H9 (cell line): ENCODE measurements at regions not wholly inside any gene's neighbourhood (a gene's known extent, or its start where the extent isn't known, plus 50 kb on each side); places are given as distances from the start of the nearest gene placed in this dataset.

ENCODE experiments used
- DNase-seq: peaks from one replicate; pipeline ENCODE4 v3.0.0-alpha.2; 2017
- H2AFZ ChIP-seq: one replicate; pipeline ENCODE4 v1.6.1; 2013; ENCODE audit warnings: mild to moderate bottlenecking, low read length, control low read depth, moderate library complexity
- H2AK5ac ChIP-seq: 2 replicates; pipeline ENCODE4 v1.6.1; 2013; ENCODE audit warnings: low read length, control low read depth, mixed read lengths; ENCODE audit not compliant: insufficient read length
- H2BK120ac ChIP-seq: one replicate; pipeline ENCODE4 v1.6.1; 2013; ENCODE audit warnings: low read depth, mild to moderate bottlenecking, low read length, control low read depth, inconsistent platforms; ENCODE audit not compliant: poor library complexity, severe bottlenecking
- H2BK12ac ChIP-seq: 2 replicates; pipeline ENCODE4 v1.6.1; 2013; ENCODE audit warnings: low read length, control low read depth, mixed read lengths, low read depth; ENCODE audit not compliant: insufficient read length
- H2BK15ac ChIP-seq: 2 replicates; pipeline ENCODE4 v1.6.1; 2013; ENCODE audit warnings: low read depth, low read length, control low read depth
- H2BK20ac ChIP-seq: one replicate; pipeline ENCODE4 v1.6.1; 2013; ENCODE audit warnings: low read depth, mild to moderate bottlenecking, low read length, control low read depth, inconsistent platforms; ENCODE audit not compliant: poor library complexity, severe bottlenecking
- H2BK5ac ChIP-seq: 2 replicates; pipeline ENCODE4 v1.6.1; 2013; ENCODE audit warnings: low read length, control low read depth, mixed read lengths; ENCODE audit not compliant: insufficient read length
- H3K14ac ChIP-seq: 2 replicates; pipeline ENCODE4 v1.6.1; 2013; ENCODE audit warnings: low read length, control low read depth; ENCODE audit not compliant: insufficient read depth
- H3K18ac ChIP-seq: 2 replicates; pipeline ENCODE4 v1.6.1; 2013; ENCODE audit warnings: low read depth, mild to moderate bottlenecking, mixed read lengths, low read length, control low read depth; ENCODE audit not compliant: insufficient read length
- H3K23ac ChIP-seq: 2 replicates; pipeline ENCODE4 v1.6.1; 2013; ENCODE audit warnings: low read length, control low read depth, mixed read lengths, low read depth; ENCODE audit not compliant: insufficient read length
- H3K23me2 ChIP-seq: 2 replicates; pipeline ENCODE4 v1.6.1; 2013; ENCODE audit warnings: low read depth, mild to moderate bottlenecking, mixed read lengths, low read length, control low read depth; ENCODE audit not compliant: insufficient read length, poor library complexity, severe bottlenecking
- H3K27ac ChIP-seq: 2 replicates; pipeline ENCODE4 v1.5.1; 2013; ENCODE audit warnings: low read length, control low read depth, mixed read lengths, low read depth; ENCODE audit not compliant: insufficient read length
- H3K27me3 ChIP-seq: 2 replicates; pipeline ENCODE4 v1.6.1; 2013; ENCODE audit warnings: low read length, control low read depth, inconsistent platforms; ENCODE audit not compliant: insufficient read depth
- H3K4ac ChIP-seq: 2 replicates; pipeline ENCODE4 v1.6.1; 2013; ENCODE audit warnings: low read depth, mild to moderate bottlenecking, control low read depth, inconsistent platforms, low read length, moderate library complexity
- H3K4me1 ChIP-seq: 2 replicates; pipeline ENCODE4 v1.6.1; 2013; ENCODE audit warnings: low read length, control low read depth, inconsistent platforms; ENCODE audit not compliant: insufficient read depth
- H3K4me2 ChIP-seq: 2 replicates; pipeline ENCODE4 v1.6.1; 2013; ENCODE audit warnings: low read length, control low read depth, mixed read lengths; ENCODE audit not compliant: insufficient read length, insufficient read depth
- H3K56ac ChIP-seq: 2 replicates; pipeline ENCODE4 v1.6.1; 2013; ENCODE audit warnings: low read depth, mild to moderate bottlenecking, mixed read lengths, low read length, control low read depth; ENCODE audit not compliant: insufficient read length
- H3K79me1 ChIP-seq: 2 replicates; pipeline ENCODE4 v1.6.1; 2013; ENCODE audit warnings: low read depth, mild to moderate bottlenecking, moderate library complexity, low read length, control low read depth, inconsistent platforms; ENCODE audit not compliant: insufficient read depth, poor library complexity, severe bottlenecking
- H3K79me2 ChIP-seq: 2 replicates; pipeline ENCODE4 v1.6.1; 2013; ENCODE audit warnings: low read length, control low read depth, inconsistent platforms; ENCODE audit not compliant: insufficient read depth
- H3K9ac ChIP-seq: 2 replicates; pipeline ENCODE4 v1.6.1; 2013; ENCODE audit warnings: low read length, control low read depth, mixed read lengths; ENCODE audit not compliant: insufficient read length; ENCODE audit errors: extremely low read depth
- H3K9me3 ChIP-seq: one replicate; pipeline ENCODE4 v1.6.1; 2013; ENCODE audit warnings: low read depth, low read length, inconsistent platforms; ENCODE audit not compliant: control insufficient read depth
- H3T11ph ChIP-seq: one replicate; pipeline ENCODE4 v1.6.1; 2013; ENCODE audit warnings: mild to moderate bottlenecking, low read length, control low read depth, inconsistent platforms
- H4K20me1 ChIP-seq: one replicate; pipeline ENCODE4 v1.6.1; 2013; ENCODE audit not compliant: control insufficient read depth, insufficient read length, insufficient read depth
- H4K5ac ChIP-seq: 2 replicates; pipeline ENCODE4 v1.6.1; 2013; ENCODE audit warnings: low read depth, mild to moderate bottlenecking, mixed read lengths, low read length, control low read depth; ENCODE audit not compliant: insufficient read length
- H4K8ac ChIP-seq: replicated peaks from 2 replicates; pipeline ENCODE4 v1.6.1; 2013; ENCODE audit warnings: low read length, control low read depth, mixed read lengths, low read depth; ENCODE audit not compliant: insufficient read length
- H4K91ac ChIP-seq: 2 replicates; pipeline ENCODE4 v1.6.1; 2013; ENCODE audit warnings: low read depth, mild to moderate bottlenecking, moderate library complexity, mixed read lengths, low read length, control low read depth; ENCODE audit not compliant: insufficient read length
- H3K27ac Mint-ChIP-seq, 3 experiments: 2 replicates in 2 of 3; 3 replicates in 1 of 3; pipeline ENCODE4 v1.8.0; 2020 to 2021; ENCODE audit warnings: mixed read lengths in 3 of 3, mild to moderate bottlenecking in 1 of 3, moderate library complexity in 1 of 3
- H3K27me3 Mint-ChIP-seq: 2 replicates; pipeline ENCODE4 v1.8.0; 2021; ENCODE audit warnings: low read depth, mild to moderate bottlenecking, moderate library complexity, mixed read lengths
- H3K36me3 Mint-ChIP-seq, 3 experiments: 2 replicates in 2 of 3; 3 replicates in 1 of 3; pipeline ENCODE4 v1.8.0; 2020 to 2021; ENCODE audit warnings: low read depth in 3 of 3, mixed read lengths in 3 of 3; ENCODE audit not compliant: insufficient read depth in 1 of 3
- H3K4me1 Mint-ChIP-seq, 2 experiments: 2 replicates each; pipeline ENCODE4 v1.8.0; 2020; ENCODE audit warnings: mixed read lengths in 2 of 2
- H3K4me3 Mint-ChIP-seq, 2 experiments: 2 replicates in 1 of 2; 3 replicates in 1 of 2; pipeline ENCODE4 v1.8.0; 2020 to 2021; ENCODE audit warnings: mild to moderate bottlenecking in 2 of 2, mixed read lengths in 2 of 2, moderate library complexity in 1 of 2
- H3K9me3 Mint-ChIP-seq, 2 experiments: 2 replicates in 1 of 2; 3 replicates in 1 of 2; pipeline ENCODE4 v1.8.0; 2020; ENCODE audit warnings: mild to moderate bottlenecking in 2 of 2, mixed read lengths in 2 of 2, moderate library complexity in 1 of 2
- WGBS: extraction: QIAGEN DNeasy Blood & Tissue Kit; methylation state at CpG from one replicate; pipeline ENCODE4 v1.1.7; 2013; ENCODE audit warnings: missing lambda C conversion rate, low lambda C conversion rate, mixed read lengths; ENCODE audit not compliant: insufficient read length; ENCODE audit errors: extremely low coverage; 5-methylcytosine and 5-hydroxymethylcytosine counted together
- TF ChIP-seq, protein P1 (sequence below): fragments of 200-600 bp; sonication (generic); conservative IDR thresholded peaks from 3 replicates; pipeline ENCODE4 v1.8.0; 2021; ENCODE audit warnings: antibody characterized with exemption, mild to moderate bottlenecking

DNA sequence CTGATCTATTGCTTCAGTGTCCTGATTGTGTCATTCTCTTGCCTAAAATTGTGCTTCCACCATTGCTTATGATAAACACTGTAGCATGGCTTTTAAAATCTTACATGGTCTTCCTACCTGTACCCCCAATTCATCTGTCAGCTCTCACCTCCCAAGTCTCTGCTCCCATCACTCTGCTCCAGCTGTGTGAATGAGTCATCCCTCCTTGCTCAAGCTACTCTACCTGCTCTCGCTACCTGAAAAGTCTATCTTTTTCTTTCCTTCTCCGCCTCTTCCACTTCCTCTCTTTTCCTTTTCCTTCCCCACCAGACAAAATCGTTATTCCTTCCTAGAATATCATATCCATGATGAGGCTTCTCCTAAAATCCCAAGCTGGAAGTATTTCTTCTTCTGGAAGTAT, 341.7 kb downstream of the PRELID2 start:
- no peak overlapping the region for H2BK20ac ChIP-seq

More for the DNA sequence above, 341.7 kb downstream of the PRELID2 start:
- Mint-ChIP-seq H3K9me3 (no peaks in the 10 kb centered on the region), H3K4me1 (peaks cover 0 to 6% of the 10 kb centered on the region in 2 experiments; a peak in 2 of 4 replicates), H3K36me3 (no peaks in the 10 kb centered on the region), H3K27ac (no peak overlapping the region; a peak in 1 of 7 replicates), H3K27me3 (no peaks in the 10 kb centered on the region), H3K4me3 (no peak overlapping the region)
- no peak overlapping the region for H2BK5ac ChIP-seq
- H3K14ac ChIP-seq, result no peak overlapping the region
- H3K23me2 ChIP-seq, result no peaks in the 10 kb centered on the region
- no peak overlapping the region for H2BK12ac ChIP-seq
- H3K27me3 ChIP-seq, result no peaks in the 10 kb centered on the region; the same call in 1 of the 2 replicates
- no peak overlapping the region for H3K23ac ChIP-seq
- H4K5ac ChIP-seq, result no peak overlapping the region
- no peak overlapping the region for H3K27ac ChIP-seq
- H3K18ac ChIP-seq, result no peak overlapping the region
- 100% methylated on average over 2 of the region's 3 CpGs for WGBS
- H3K4ac ChIP-seq, result no peak overlapping the region
- no peak overlapping the region for H2BK120ac ChIP-seq
- no peak overlapping the region for H4K8ac ChIP-seq
- TF ChIP-seq, protein P1, sequence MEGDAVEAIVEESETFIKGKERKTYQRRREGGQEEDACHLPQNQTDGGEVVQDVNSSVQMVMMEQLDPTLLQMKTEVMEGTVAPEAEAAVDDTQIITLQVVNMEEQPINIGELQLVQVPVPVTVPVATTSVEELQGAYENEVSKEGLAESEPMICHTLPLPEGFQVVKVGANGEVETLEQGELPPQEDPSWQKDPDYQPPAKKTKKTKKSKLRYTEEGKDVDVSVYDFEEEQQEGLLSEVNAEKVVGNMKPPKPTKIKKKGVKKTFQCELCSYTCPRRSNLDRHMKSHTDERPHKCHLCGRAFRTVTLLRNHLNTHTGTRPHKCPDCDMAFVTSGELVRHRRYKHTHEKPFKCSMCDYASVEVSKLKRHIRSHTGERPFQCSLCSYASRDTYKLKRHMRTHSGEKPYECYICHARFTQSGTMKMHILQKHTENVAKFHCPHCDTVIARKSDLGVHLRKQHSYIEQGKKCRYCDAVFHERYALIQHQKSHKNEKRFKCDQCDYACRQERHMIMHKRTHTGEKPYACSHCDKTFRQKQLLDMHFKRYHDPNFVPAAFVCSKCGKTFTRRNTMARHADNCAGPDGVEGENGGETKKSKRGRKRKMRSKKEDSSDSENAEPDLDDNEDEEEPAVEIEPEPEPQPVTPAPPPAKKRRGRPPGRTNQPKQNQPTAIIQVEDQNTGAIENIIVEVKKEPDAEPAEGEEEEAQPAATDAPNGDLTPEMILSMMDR, result no peak
- no peak overlapping the region for H3K4me2 ChIP-seq
- H3K9ac ChIP-seq, result no peak overlapping the region
- no peaks in the 10 kb centered on the region for H3K4me1 ChIP-seq
- no peak overlapping the region for H3T11ph ChIP-seq
- H2AK5ac ChIP-seq, result no peak overlapping the region
- no peak overlapping the region for H3K56ac ChIP-seq
- H3K79me2 ChIP-seq, result no peaks in the 10 kb centered on the region
- H4K20me1 ChIP-seq, result no peaks in the 10 kb centered on the region
- H3K79me1 ChIP-seq, result no peaks in the 10 kb centered on the region
- no peak overlapping the region for H2AFZ ChIP-seq
- H2BK15ac ChIP-seq, result no peak overlapping the region
- no peaks in the 10 kb centered on the region for H3K9me3 ChIP-seq
- DNase-seq, result no peak
- no peak overlapping the region for H4K91ac ChIP-seq
